A549 (cell line): ENCODE measurements at regions not wholly inside any gene's neighbourhood (a gene's known extent, or its start where the extent isn't known, plus 50 kb on each side); places are given as distances from the start of the nearest gene placed in this dataset.

Experiments used
- CEBPB ChIP-seq, 2 experiments: fragments of >200 bp in 1 of 2; sonication (Bioruptor Twin) in 1 of 2; formaldehyde crosslinking in 1 of 2; IDR thresholded peaks; 2 replicates each; pipeline ENCODE4 v1.6.1; 2012 to 2016
- CTCF ChIP-seq: fragments of >200 bp; sonication (Bioruptor Twin); formaldehyde crosslinking; IDR thresholded peaks from 3 replicates; pipeline ENCODE4 v1.5.1; 2016
- E2F6 ChIP-seq: IDR thresholded peaks from 2 replicates; pipeline ENCODE4 v1.6.1; 2012; ENCODE audit warnings: low read depth, borderline replicate concordance
- EHMT2 ChIP-seq: fragments of 200-600 bp; sonication (generic); IDR thresholded peaks from 2 replicates; pipeline ENCODE4 v1.6.1; 2016; ENCODE audit warnings: antibody characterized with exemption, low read depth, mild to moderate bottlenecking, moderate library complexity
- ELK1 ChIP-seq: fragments of 150-350 bp; IDR thresholded peaks from 2 replicates; pipeline ENCODE4 v1.6.1; 2014; ENCODE audit warnings: low read depth, mild to moderate bottlenecking, low read length
- EP300 ChIP-seq, 2 experiments: fragments of >200 bp; sonication (Bioruptor Twin); formaldehyde crosslinking; IDR thresholded peaks; 2 replicates in 1 of 2; 3 replicates in 1 of 2; pipeline ENCODE4 v1.6.1; 2016 to 2017
- HEYL ChIP-seq: fragments of 250-450 bp; sonication (Bioruptor Pico); IDR thresholded peaks from 2 replicates; pipeline ENCODE4 v1.8.0; 2021; ENCODE audit warnings: mild to moderate bottlenecking, moderate library complexity
- HMGXB4 ChIP-seq: fragments of 250-450 bp; sonication (Bioruptor Pico); IDR thresholded peaks from 2 replicates; pipeline ENCODE4 v1.5.0; 2021; ENCODE audit warnings: mild to moderate bottlenecking, moderate library complexity, borderline replicate concordance
- PHF8 ChIP-seq: fragments of 200-600 bp; sonication (generic); IDR thresholded peaks from 2 replicates; pipeline ENCODE4 v1.6.1; 2016; ENCODE audit warnings: low read depth, mild to moderate bottlenecking, antibody characterized with exemption, moderate library complexity, borderline replicate concordance
- POLR2A ChIP-seq: IDR thresholded peaks from 2 replicates; pipeline ENCODE4 v1.6.1; 2012; ENCODE audit warnings: mild to moderate bottlenecking, low read length
- SMC3 ChIP-seq: fragments of >200 bp; sonication (Bioruptor Twin); formaldehyde crosslinking; IDR thresholded peaks from 3 replicates; pipeline ENCODE4 v1.6.1; 2018; ENCODE audit warnings: inconsistent platforms
- SREBF2 ChIP-seq: fragments of 450-650 bp; IDR thresholded peaks from 2 replicates; pipeline ENCODE4 v1.6.1; 2014; ENCODE audit warnings: mild to moderate bottlenecking, moderate library complexity

- TF ChIP-seq CEBPB (IDR thresholded peaks at IDR 0.05): no peak
- no peak for TF ChIP-seq HEYL (CRISPR knock-in tag)
- TF ChIP-seq SMC3: no peak
- TF ChIP-seq PHF8: no peak
- no peak for TF ChIP-seq CTCF
- TF ChIP-seq EHMT2: no peak
- no peak for TF ChIP-seq POLR2A
- TF ChIP-seq E2F6: no peak
- no peak for TF ChIP-seq EP300 (IDR thresholded peaks at IDR 0.05)
- TF ChIP-seq SREBF2: no peak
- TF ChIP-seq HMGXB4 (CRISPR knock-in tag): no peak
- no peak for TF ChIP-seq ELK1
Observed at GRCh38 chr21:31447505-31447904, 103.4 kb upstream of the TIAM1 start.
